GM19324 (cell line): ENCODE measurements at regions not wholly inside any gene's neighbourhood (a gene's known extent, or its start where the extent isn't known, plus 50 kb on each side); places are given as distances from the start of the nearest gene placed in this dataset.

Source experiments
- ATAC-seq: cut with Tn5 transposase; IDR thresholded peaks from one replicate; pipeline ENCODE4 v1.9.1; 2021; ENCODE audit warnings: mild to moderate bottlenecking, moderate library complexity; ENCODE audit not compliant: unreplicated experiment, low FRiP score

GRCh38 chr6:44062771-44063560 lies 64.3 kb downstream of the MRPL14 start:
- ATAC-seq: no peak

GRCh38 chr6:44062105-44062770 lies 65.0 kb downstream of the MRPL14 start:
- no peak for ATAC-seq

GRCh38 chr6:44061375-44062104 lies 65.7 kb downstream of the MRPL14 start:
- ATAC-seq: no peak

GRCh38 chr6:44060612-44061374 lies 66.5 kb downstream of the MRPL14 start:
- ATAC-seq: no peak

- ATAC-seq: no peak
Observed at GRCh38 chr6:44059359-44060346, 67.6 kb downstream of the MRPL14 start.

GRCh38 chr6:44058617-44059358 lies 68.5 kb downstream of the MRPL14 start:
- no peak for ATAC-seq

GRCh38 chr6:44057931-44058616 lies 69.2 kb downstream of the MRPL14 start:
- no peak for ATAC-seq

GRCh38 chr6:44057238-44057930 lies 69.9 kb downstream of the MRPL14 start:
- no peak for ATAC-seq

- no peak for ATAC-seq
Observed at GRCh38 chr6:44056392-44057237, 70.6 kb downstream of the MRPL14 start.

GRCh38 chr6:44054721-44055559 lies 72.3 kb downstream of the MRPL14 start:
- no peak for ATAC-seq

GRCh38 chr6:44053760-44054556 lies 73.3 kb downstream of the MRPL14 start:
- no peak for ATAC-seq

GRCh38 chr6:44053106-44053756 lies 74.0 kb downstream of the MRPL14 start:
- no peak for ATAC-seq

GRCh38 chr6:44052419-44053023 lies 74.7 kb downstream of the MRPL14 start:
- ATAC-seq: no peak

- ATAC-seq: no peak
Observed at GRCh38 chr6:44051515-44051914, 75.7 kb downstream of the MRPL14 start.
